Activated naive CD8-positive, alpha-beta T cell treated with anti-CD3 and anti-CD28 coated beads, Interleukin-2, amount 10 ng/mL, durations not matched to agents 7 days and 5 days (primary cell): ENCODE measurements at regions not wholly inside any gene's neighbourhood (a gene's known extent, or its start where the extent isn't known, plus 50 kb on each side); places are given as distances from the start of the nearest gene placed in this dataset.
A peak's percentile ranks its signal among the peaks of the same experiment; 100 is the strongest.

Experiments used
- ATAC-seq: fragments of 150-1000 bp; cut with Tn5 transposase; one replicate; pipeline ENCODE4 v1.10.0; 2021; ENCODE audit warnings: low read depth, moderate library complexity
- POLR2A ChIA-PET: fragments of 350-600 bp; sonication (Branson Sonifier 250); formaldehyde crosslinking; loops from one replicate; lab custom pipeline; 2021; ENCODE audit warnings: antibody characterized with exemption; lab: Charles Lee
- DNase-seq: peaks from one replicate; pipeline ENCODE4 v3.0.0; 2021
- H3K27ac Mint-ChIP-seq: one replicate; pipeline ENCODE4 v1.8.0; 2022; ENCODE audit warnings: mild to moderate bottlenecking, mixed read lengths
- H3K27me3 Mint-ChIP-seq: one replicate; pipeline ENCODE4 v1.8.0; 2022; ENCODE audit warnings: mild to moderate bottlenecking, moderate library complexity, mixed read lengths
- H3K36me3 Mint-ChIP-seq: one replicate; pipeline ENCODE4 v1.8.0; 2021; ENCODE audit warnings: mild to moderate bottlenecking, mixed read lengths
- H3K4me1 Mint-ChIP-seq: one replicate; pipeline ENCODE4 v1.8.0; 2021; ENCODE audit warnings: mixed read lengths
- H3K4me3 Mint-ChIP-seq: one replicate; pipeline ENCODE4 v1.8.0; 2022; ENCODE audit warnings: mild to moderate bottlenecking, moderate library complexity, mixed read lengths
- H3K9me3 Mint-ChIP-seq: one replicate; pipeline ENCODE4 v1.8.0; 2021; ENCODE audit warnings: mixed read lengths

GRCh38 chr11:116500947-116501602, 271.7 kb downstream of the BUD13 start:
- no peak overlapping the region for H3K4me3 Mint-ChIP-seq
- DNase-seq (no peak), ATAC-seq (no peak)
- no peaks in the 10 kb centered on the region for H3K4me1 Mint-ChIP-seq
- POLR2A ChIA-PET, result no interaction called here
- H3K9me3 Mint-ChIP-seq, result no peaks in the 10 kb centered on the region
- H3K27me3 Mint-ChIP-seq, result peaks cover 48% of the 10 kb centered on the region
- H3K27ac Mint-ChIP-seq, result no peak overlapping the region
- no peaks in the 10 kb centered on the region for H3K36me3 Mint-ChIP-seq

- DNase-seq (no peak), ATAC-seq (no peak)
- H3K9me3 Mint-ChIP-seq, result no peaks in the 10 kb centered on the region
Measured at GRCh38 chr11:116500026-116500946, 272.5 kb downstream of the BUD13 start.

GRCh38 chr11:116499396-116500003, 273.3 kb downstream of the BUD13 start:
- Mint-ChIP-seq H3K36me3 (no peaks in the 10 kb centered on the region), H3K4me1 (no peaks in the 10 kb centered on the region), H3K27ac (no peak overlapping the region), H3K27me3 (peaks cover 45% of the 10 kb centered on the region), H3K9me3 (no peaks in the 10 kb centered on the region), H3K4me3 (no peak overlapping the region)
- DNase-seq (peak; percentile 66), ATAC-seq (no peak)
- POLR2A ChIA-PET, result no interaction called here

More at GRCh38 chr11:116500026-116500946, 272.5 kb downstream of the BUD13 start:
- no peaks in the 10 kb centered on the region for H3K4me1 Mint-ChIP-seq
- POLR2A ChIA-PET, result no interaction called here
- no peak overlapping the region for H3K4me3 Mint-ChIP-seq
- peaks cover 46% of the 10 kb centered on the region for H3K27me3 Mint-ChIP-seq
- no peaks in the 10 kb centered on the region for H3K36me3 Mint-ChIP-seq
- no peak overlapping the region for H3K27ac Mint-ChIP-seq

GRCh38 chr11:116498161-116498560, 274.6 kb downstream of the BUD13 start:
- Mint-ChIP-seq H3K36me3 (no peaks in the 10 kb centered on the region), H3K4me3 (no peak overlapping the region), H3K27me3 (peaks cover 39% of the 10 kb centered on the region), H3K4me1 (no peaks in the 10 kb centered on the region), H3K27ac (no peak overlapping the region), H3K9me3 (no peaks in the 10 kb centered on the region)
- DNase-seq, result no peak
- no peak for ATAC-seq
- POLR2A ChIA-PET, result no interaction called here

GRCh38 chr11:116492600-116492999, 280.2 kb downstream of the BUD13 start:
- ATAC-seq, result no peak
- H3K27me3 Mint-ChIP-seq, result peaks cover 2% of the 10 kb centered on the region
- H3K36me3 Mint-ChIP-seq, result no peaks in the 10 kb centered on the region
- H3K27ac Mint-ChIP-seq, result no peak overlapping the region
- H3K9me3 Mint-ChIP-seq, result no peaks in the 10 kb centered on the region
- no peak for DNase-seq
- no peaks in the 10 kb centered on the region for H3K4me1 Mint-ChIP-seq
- POLR2A ChIA-PET, result no interaction called here
- no peak overlapping the region for H3K4me3 Mint-ChIP-seq

- ATAC-seq (no peak), DNase-seq (no peak)
- POLR2A ChIA-PET, result no interaction called here
- Mint-ChIP-seq H3K4me3 (no peak overlapping the region), H3K27ac (no peak overlapping the region), H3K4me1 (no peaks in the 10 kb centered on the region), H3K9me3 (no peaks in the 10 kb centered on the region), H3K36me3 (no peaks in the 10 kb centered on the region), H3K27me3 (peaks cover 3% of the 10 kb centered on the region)
Measured at GRCh38 chr11:116488836-116489389, 283.9 kb downstream of the BUD13 start.

GRCh38 chr11:116485425-116485824, 287.4 kb downstream of the BUD13 start:
- H3K27ac Mint-ChIP-seq, result no peak overlapping the region
- H3K27me3 Mint-ChIP-seq, result peaks cover 1% of the 10 kb centered on the region
- no peak overlapping the region for H3K4me3 Mint-ChIP-seq
- DNase-seq, result no peak
- no peaks in the 10 kb centered on the region for H3K4me1 Mint-ChIP-seq
- H3K9me3 Mint-ChIP-seq, result no peaks in the 10 kb centered on the region
- POLR2A ChIA-PET, result no interaction called here
- no peaks in the 10 kb centered on the region for H3K36me3 Mint-ChIP-seq
- no peak for ATAC-seq

GRCh38 chr11:116482716-116483115, 290.1 kb downstream of the BUD13 start:
- H3K4me1 Mint-ChIP-seq, result no peaks in the 10 kb centered on the region
- H3K9me3 Mint-ChIP-seq, result no peaks in the 10 kb centered on the region
- H3K27me3 Mint-ChIP-seq, result peaks cover 1% of the 10 kb centered on the region
- POLR2A ChIA-PET, result no interaction called here
- H3K36me3 Mint-ChIP-seq, result no peaks in the 10 kb centered on the region
- H3K4me3 Mint-ChIP-seq, result no peak overlapping the region
- no peak for ATAC-seq
- H3K27ac Mint-ChIP-seq, result no peak overlapping the region
- DNase-seq, result no peak

GRCh38 chr11:116481126-116481675, 291.6 kb downstream of the BUD13 start:
- POLR2A ChIA-PET, result no interaction called here
- Mint-ChIP-seq H3K27me3 (peaks cover 1% of the 10 kb centered on the region), H3K4me3 (no peak overlapping the region), H3K9me3 (no peaks in the 10 kb centered on the region), H3K27ac (no peak overlapping the region), H3K4me1 (no peaks in the 10 kb centered on the region), H3K36me3 (no peaks in the 10 kb centered on the region)
- ATAC-seq (no peak), DNase-seq (no peak)

- H3K27ac Mint-ChIP-seq, result no peak overlapping the region
- H3K27me3 Mint-ChIP-seq, result no peaks in the 10 kb centered on the region
- no peak for DNase-seq
- no peaks in the 10 kb centered on the region for H3K4me1 Mint-ChIP-seq
- POLR2A ChIA-PET, result no interaction called here
- H3K36me3 Mint-ChIP-seq, result no peaks in the 10 kb centered on the region
- no peak overlapping the region for H3K4me3 Mint-ChIP-seq
- ATAC-seq, result no peak
- H3K9me3 Mint-ChIP-seq, result no peaks in the 10 kb centered on the region
Measured at GRCh38 chr11:116478669-116479668, 293.8 kb downstream of the BUD13 start.

GRCh38 chr11:116478205-116478604, 294.6 kb downstream of the BUD13 start:
- Mint-ChIP-seq H3K9me3 (no peaks in the 10 kb centered on the region), H3K27me3 (peaks cover 2% of the 10 kb centered on the region), H3K4me1 (no peaks in the 10 kb centered on the region), H3K27ac (no peak overlapping the region), H3K4me3 (no peak overlapping the region), H3K36me3 (no peaks in the 10 kb centered on the region)
- POLR2A ChIA-PET, result no interaction called here
- DNase-seq (no peak), ATAC-seq (no peak)

GRCh38 chr11:116473790-116474346, 298.9 kb downstream of the BUD13 start:
- Mint-ChIP-seq H3K27ac (no peak overlapping the region), H3K4me1 (no peaks in the 10 kb centered on the region), H3K4me3 (no peak overlapping the region), H3K27me3 (peaks cover 7% of the 10 kb centered on the region), H3K36me3 (no peaks in the 10 kb centered on the region), H3K9me3 (peaks cover 2% of the 10 kb centered on the region)
- no peak for ATAC-seq
- DNase-seq, result no peak
- POLR2A ChIA-PET, result no interaction called here
